IMR-90 (cell line): ENCODE measurements at regions not wholly inside any gene's neighbourhood (a gene's known extent, or its start where the extent isn't known, plus 50 kb on each side); places are given as distances from the start of the nearest gene placed in this dataset.

Experiments
- ATAC-seq: fragments of 200-7000 bp; cut with Tn5 transposase; 2 replicates; pipeline ENCODE4 v1.9.1; 2020; ENCODE audit warnings: low read depth, mild to moderate bottlenecking, moderate library complexity
- BruUV-seq: library from RNA; stranded (reverse); fragments of 400-500 nt; replicated peaks from 2 replicates; lab custom pipeline; 2021; lab: Mats Ljungman, UMichigan
- CTCF ChIA-PET: fragments of 300-600 bp; formaldehyde crosslinking; extraction: SDS; loops from one replicate; lab custom pipeline; 2021; ENCODE audit warnings: antibody characterized with exemption; lab: Yijun Ruan, JAX
- POLR2A ChIA-PET: fragments of 300-600 bp; sonication (Branson Sonifier 250); formaldehyde crosslinking; loops from one replicate; lab custom pipeline; 2022; ENCODE audit warnings: antibody characterized with exemption; ENCODE audit not compliant: unreplicated experiment; lab: Charles Lee
- DNase-seq: peaks from one replicate; pipeline ENCODE4 v3.0.0; 2013
- H2AFZ ChIP-seq: replicated peaks from 2 replicates; pipeline ENCODE3; 2013; ENCODE audit warnings: low read length, mild to moderate bottlenecking; ENCODE audit not compliant: poor library complexity
- H2AK5ac ChIP-seq: 2 replicates; pipeline ENCODE4 v1.6.1; 2013; ENCODE audit warnings: low read depth, low read length, inconsistent platforms
- H2AK9ac ChIP-seq: replicated peaks from 2 replicates; pipeline ENCODE3; 2013; ENCODE audit warnings: mild to moderate bottlenecking, low read depth, low read length, moderate library complexity; ENCODE audit not compliant: poor library complexity
- H2BK120ac ChIP-seq: 2 replicates; pipeline ENCODE4 v1.6.1; 2013; ENCODE audit warnings: low read depth, low read length, inconsistent platforms
- H2BK15ac ChIP-seq: 3 replicates; pipeline ENCODE4 v1.6.1; 2013; ENCODE audit warnings: low read depth, low read length, inconsistent platforms
- H2BK20ac ChIP-seq: 2 replicates; pipeline ENCODE4 v1.6.1; 2013; ENCODE audit warnings: low read depth, mild to moderate bottlenecking, inconsistent platforms, low read length, moderate library complexity
- H2BK5ac ChIP-seq: 2 replicates; pipeline ENCODE4 v1.6.1; 2013; ENCODE audit warnings: mild to moderate bottlenecking, low read depth, low read length, inconsistent platforms; ENCODE audit not compliant: poor library complexity, severe bottlenecking
- H3K14ac ChIP-seq: replicated peaks from 2 replicates; pipeline ENCODE4 v1.6.1; 2013; ENCODE audit warnings: low read depth, low read length, inconsistent platforms
- H3K18ac ChIP-seq: 2 replicates; pipeline ENCODE4 v1.6.1; 2013; ENCODE audit warnings: low read depth, low read length, control low read depth
- H3K23ac ChIP-seq: 2 replicates; pipeline ENCODE4 v1.6.1; 2013; ENCODE audit warnings: low read depth, low read length, inconsistent platforms
- H3K27ac ChIP-seq: 2 replicates; pipeline ENCODE4 v1.5.1; 2013; ENCODE audit warnings: mild to moderate bottlenecking, control low read depth, low read length; ENCODE audit not compliant: insufficient read depth
- H3K27me3 ChIP-seq: 2 replicates; pipeline ENCODE4 v1.6.1; 2013; ENCODE audit warnings: low read length; ENCODE audit not compliant: control insufficient read depth, insufficient read depth
- H3K36me3 ChIP-seq: 2 replicates; pipeline ENCODE4 v1.6.1; 2013; ENCODE audit warnings: low read length, mixed read lengths; ENCODE audit not compliant: control insufficient read depth, insufficient read depth
- H3K4ac ChIP-seq: 2 replicates; pipeline ENCODE4 v1.6.1; 2013; ENCODE audit warnings: low read depth, low read length, inconsistent platforms
- H3K4me1 ChIP-seq: 2 replicates; pipeline ENCODE4 v1.6.1; 2013; ENCODE audit warnings: low read length, mixed read lengths; ENCODE audit not compliant: control insufficient read depth, insufficient read depth
- H3K4me2 ChIP-seq: 2 replicates; pipeline ENCODE4 v1.6.1; 2013; ENCODE audit warnings: low read depth, mild to moderate bottlenecking, control low read depth, low read length, moderate library complexity
- H3K4me3 ChIP-seq: 2 replicates; pipeline ENCODE4 v1.5.1; 2013; ENCODE audit warnings: low read depth, mild to moderate bottlenecking, control low read depth, low read length, moderate library complexity; ENCODE audit not compliant: insufficient read depth
- H3K56ac ChIP-seq: 2 replicates; pipeline ENCODE4 v1.6.1; 2013; ENCODE audit warnings: low read length, inconsistent platforms; ENCODE audit not compliant: insufficient read depth; ENCODE audit errors: extremely low read depth
- H3K79me1 ChIP-seq, 2 experiments: 2 replicates each; pipeline ENCODE4 v1.6.1; 2013; ENCODE audit warnings: low read length in 2 of 2, inconsistent platforms in 1 of 2, low read depth in 1 of 2
- H3K9ac ChIP-seq: 2 replicates; pipeline ENCODE4 v1.6.1; 2013; ENCODE audit warnings: low read depth, low read length, control low read depth
- H3K9me1 ChIP-seq: 2 replicates; pipeline ENCODE4 v1.6.1; 2013; ENCODE audit warnings: low read length, inconsistent platforms; ENCODE audit not compliant: insufficient read depth
- H3K9me3 ChIP-seq: 2 replicates; pipeline ENCODE4 v1.6.1; 2013; ENCODE audit warnings: low read length; ENCODE audit not compliant: control insufficient read depth, insufficient read depth
- H4K20me1 ChIP-seq: 2 replicates; pipeline ENCODE4 v1.6.1; 2013; ENCODE audit warnings: low read length, inconsistent platforms; ENCODE audit not compliant: insufficient read depth
- H4K5ac ChIP-seq: 2 replicates; pipeline ENCODE4 v1.6.1; 2013; ENCODE audit warnings: mild to moderate bottlenecking, low read depth, low read length, control low read depth
- H4K8ac ChIP-seq, 2 experiments: 2 replicates each; pipeline ENCODE4 v1.6.1; 2013; ENCODE audit warnings: low read depth in 2 of 2, low read length in 2 of 2, control low read depth in 1 of 2, inconsistent platforms in 1 of 2
- H4K91ac ChIP-seq: 2 replicates; pipeline ENCODE4 v1.6.1; 2013; ENCODE audit warnings: low read depth, low read length, inconsistent platforms; ENCODE audit not compliant: insufficient read depth
- BHLHE40 ChIP-seq: fragments of 150-350 bp; IDR thresholded peaks from 2 replicates; pipeline ENCODE4 v1.6.1; 2016; ENCODE audit warnings: mild to moderate bottlenecking, low read depth, low read length
- CEBPB ChIP-seq: IDR thresholded peaks from 2 replicates; pipeline ENCODE4 v1.6.1; 2012; ENCODE audit warnings: low read depth, low read length, improper control_type of control experiment
- CHD1 ChIP-seq: IDR thresholded peaks from 2 replicates; pipeline ENCODE4 v1.6.1; 2012; ENCODE audit warnings: low read depth, low read length, improper control_type of control experiment
- ELK1 ChIP-seq: fragments of 150-350 bp; IDR thresholded peaks from 2 replicates; pipeline ENCODE4 v1.6.1; 2016; ENCODE audit warnings: low read depth, mild to moderate bottlenecking, low read length, moderate library complexity, borderline replicate concordance
- FOS ChIP-seq: fragments of 150-350 bp; IDR thresholded peaks from 2 replicates; pipeline ENCODE4 v1.6.1; 2016; ENCODE audit warnings: low read depth, low read length
- MAFK ChIP-seq: IDR thresholded peaks from 2 replicates; pipeline ENCODE4 v1.6.1; 2012; ENCODE audit warnings: low read depth, low read length, improper control_type of control experiment
- POLR2A ChIP-seq: IDR thresholded peaks from 2 replicates; pipeline ENCODE4 v1.6.1; 2012; ENCODE audit warnings: mild to moderate bottlenecking, low read depth, low read length
- RAD21 ChIP-seq: IDR thresholded peaks from 2 replicates; pipeline ENCODE4 v1.6.1; 2012; ENCODE audit warnings: low read length, improper control_type of control experiment
- RCOR1 ChIP-seq: IDR thresholded peaks from 2 replicates; pipeline ENCODE4 v1.6.1; 2012; ENCODE audit warnings: mild to moderate bottlenecking, low read length, improper control_type of control experiment; ENCODE audit not compliant: insufficient replicate concordance
- RFX5 ChIP-seq: IDR thresholded peaks from 2 replicates; pipeline ENCODE4 v1.8.0; 2012; ENCODE audit warnings: low read depth, mild to moderate bottlenecking, low read length, moderate library complexity
- USF2 ChIP-seq: fragments of 150-350 bp; IDR thresholded peaks from 2 replicates; pipeline ENCODE4 v1.6.1; 2017; ENCODE audit warnings: mild to moderate bottlenecking, antibody characterized with exemption, low read length, low read depth
- WGBS, 2 experiments: methylation state at CpG; one replicate each; pipeline versions ENCODE4 v1.1.5 to v1.1.7; 2013; ENCODE audit warnings: missing lambda C conversion rate in 2 of 2; ENCODE audit not compliant: insufficient read length in 1 of 2; ENCODE audit errors: extremely low coverage in 2 of 2; 5-methylcytosine and 5-hydroxymethylcytosine counted together
- dilution Hi-C: fragments of 300-500 bp; cut with HindIII; formaldehyde crosslinking; loops from one replicate; pipeline ENCODE4 v1.14.3; 2018; ENCODE audit warnings: low sequenced_read_pairs; ENCODE audit not compliant: unreplicated experiment
- in situ Hi-C: fragments of 300-500 bp; cut with MboI; formaldehyde crosslinking; loops from 3 replicates; pipeline ENCODE4 v1.14.3; 2019; ENCODE audit warnings: low sequenced_read_pairs, inconsistent platforms, mixed read lengths
- intact Hi-C: fragments of 100-400 bp; cut with micrococcal nuclease; formaldehyde crosslinking; loops from 2 replicates; pipeline ENCODE4 v1.10.0; 2022
- TF ChIP-seq, protein P1 (sequence below): conservative IDR thresholded peaks from 2 replicates; pipeline ENCODE4 v1.5.1; 2012; ENCODE audit warnings: mild to moderate bottlenecking, low read depth, low read length, improper control_type of control experiment

GRCh38 chr2:217521820-217522219, 481.0 kb downstream of the TNS1 start:
- no peak overlapping the region for H2BK120ac ChIP-seq
- no peaks in the 10 kb centered on the region for H3K9me1 ChIP-seq
- H4K8ac ChIP-seq, result no peak overlapping the region
- no peaks in the 10 kb centered on the region for H4K20me1 ChIP-seq
- H3K9ac ChIP-seq, result no peak overlapping the region
- no peak overlapping the region for H2BK15ac ChIP-seq
- peaks cover 5% of the 10 kb centered on the region for H3K27me3 ChIP-seq
- H3K36me3 ChIP-seq, result no peaks in the 10 kb centered on the region
- CTCF ChIA-PET, result interaction anchor here (1.0 kb wide), 1 partner anchor 12 kb away, joined by 3 read pairs; no protein-coding TSS in a partner anchor
- H3K14ac ChIP-seq, result no peak overlapping the region
- no peaks in the 10 kb centered on the region for H3K79me1 ChIP-seq
- intact Hi-C loops (no loop called here), in situ Hi-C loops (loop anchor here (25.0 kb wide), 1 partner anchor 1010 kb away; no protein-coding TSS in a partner anchor), dilution Hi-C loops (loop anchor here (25.0 kb wide), 2 partner anchors 835 to 1010 kb away; partner anchors contain the start of gene IGFBP5)
- H2AFZ ChIP-seq, result no peak overlapping the region
- no peaks in the 10 kb centered on the region for H3K9me3 ChIP-seq
- peaks cover 4% of the 10 kb centered on the region for H3K4me1 ChIP-seq
- H3K27ac ChIP-seq, result no peak overlapping the region
- H3K23ac ChIP-seq, result no peak overlapping the region
- H2AK5ac ChIP-seq, result no peak overlapping the region
- no peak for TF ChIP-seq USF2
- no peak for TF ChIP-seq FOS
- TF ChIP-seq RFX5, result no peak
- no peak for TF ChIP-seq MAFK
- TF ChIP-seq CHD1, result no peak
- no peak for TF ChIP-seq RAD21
- TF ChIP-seq ELK1, result no peak
- TF ChIP-seq, protein P1, sequence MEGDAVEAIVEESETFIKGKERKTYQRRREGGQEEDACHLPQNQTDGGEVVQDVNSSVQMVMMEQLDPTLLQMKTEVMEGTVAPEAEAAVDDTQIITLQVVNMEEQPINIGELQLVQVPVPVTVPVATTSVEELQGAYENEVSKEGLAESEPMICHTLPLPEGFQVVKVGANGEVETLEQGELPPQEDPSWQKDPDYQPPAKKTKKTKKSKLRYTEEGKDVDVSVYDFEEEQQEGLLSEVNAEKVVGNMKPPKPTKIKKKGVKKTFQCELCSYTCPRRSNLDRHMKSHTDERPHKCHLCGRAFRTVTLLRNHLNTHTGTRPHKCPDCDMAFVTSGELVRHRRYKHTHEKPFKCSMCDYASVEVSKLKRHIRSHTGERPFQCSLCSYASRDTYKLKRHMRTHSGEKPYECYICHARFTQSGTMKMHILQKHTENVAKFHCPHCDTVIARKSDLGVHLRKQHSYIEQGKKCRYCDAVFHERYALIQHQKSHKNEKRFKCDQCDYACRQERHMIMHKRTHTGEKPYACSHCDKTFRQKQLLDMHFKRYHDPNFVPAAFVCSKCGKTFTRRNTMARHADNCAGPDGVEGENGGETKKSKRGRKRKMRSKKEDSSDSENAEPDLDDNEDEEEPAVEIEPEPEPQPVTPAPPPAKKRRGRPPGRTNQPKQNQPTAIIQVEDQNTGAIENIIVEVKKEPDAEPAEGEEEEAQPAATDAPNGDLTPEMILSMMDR, result no peak
- TF ChIP-seq BHLHE40, result no peak
- no peak for TF ChIP-seq CEBPB
- TF ChIP-seq POLR2A, result no peak
- no peak for TF ChIP-seq RCOR1
- H3K4me2 ChIP-seq, result no peak overlapping the region
- H2BK5ac ChIP-seq, result no peak overlapping the region
- no TSS peak for BruUV-seq
- H3K4me3 ChIP-seq, result no peak overlapping the region
- ATAC-seq (no peak), DNase-seq (no peak)
- no peak overlapping the region for H3K4ac ChIP-seq
- no peak overlapping the region for H4K5ac ChIP-seq
- no peak overlapping the region for H2AK9ac ChIP-seq
- no peak overlapping the region for H3K18ac ChIP-seq
- no CpG with 5 or more reads among the region's 2 CpGs for WGBS, 2 experiments
- POLR2A ChIA-PET, result interaction anchor here (0.5 to 0.8 kb wide), 2 partner anchors 373 to 489 kb away, joined by 3 to 4 read pairs; no protein-coding TSS in a partner anchor
- no peak overlapping the region for H2BK20ac ChIP-seq
- no peak overlapping the region for H3K56ac ChIP-seq
- H4K91ac ChIP-seq, result no peak overlapping the region
